Non-pigmented ciliary epithelial cell (primary cell): ENCODE measurements at regions not wholly inside any gene's neighbourhood (a gene's known extent, or its start where the extent isn't known, plus 50 kb on each side); places are given as distances from the start of the nearest gene placed in this dataset.
"Not testable (repeated sequence)": the region's sequence is repeated elsewhere in the genome, so short reads cannot be mapped to it uniquely, and the experiment has no call there.

Experiments used
- DNase-seq: peaks from one replicate; pipeline ENCODE4 v3.0.0-alpha.2; 2010; ENCODE audit warnings: low read depth

DNA sequence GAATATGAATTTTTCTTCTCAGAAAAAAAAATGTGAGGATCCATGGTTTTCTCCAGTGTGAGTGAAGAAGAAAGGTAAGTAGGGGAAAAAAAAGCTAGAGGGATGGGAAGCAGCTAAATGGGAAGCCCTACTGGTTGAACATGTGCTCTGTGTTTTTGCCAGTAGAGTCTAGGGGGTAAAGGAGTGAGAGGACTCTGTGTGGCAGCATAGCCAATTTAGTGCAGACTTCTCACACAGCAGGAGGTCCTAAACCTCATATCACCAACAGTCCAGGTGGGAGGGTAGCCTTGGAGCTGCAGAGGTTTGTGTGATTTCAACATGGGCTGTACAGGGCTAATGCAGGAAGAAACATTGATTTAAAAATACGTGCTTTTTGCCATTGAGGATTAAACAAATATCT is 334.5 kb upstream of the SPHKAP start:
- no peak for DNase-seq

DNA sequence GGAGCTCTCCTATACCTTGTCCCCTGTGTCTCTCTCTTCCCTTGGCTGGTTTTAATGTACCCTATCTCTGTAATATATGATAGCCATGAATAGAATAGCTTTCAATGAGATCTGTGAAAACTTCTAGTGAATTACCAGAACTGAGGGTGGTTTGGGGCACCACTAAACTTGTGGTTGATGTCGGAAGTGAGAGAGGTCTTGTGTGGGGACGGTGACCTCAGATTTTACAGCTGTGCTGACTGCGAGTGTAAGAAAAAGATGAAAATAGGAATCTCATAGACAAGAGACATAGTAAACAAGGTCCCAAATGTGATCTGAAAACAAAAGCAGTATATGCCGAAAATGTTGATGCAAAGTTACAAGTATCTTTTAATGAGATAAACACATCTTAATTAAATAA is 332.0 kb upstream of the SPHKAP start:
- not testable (repeated sequence) for DNase-seq

DNA sequence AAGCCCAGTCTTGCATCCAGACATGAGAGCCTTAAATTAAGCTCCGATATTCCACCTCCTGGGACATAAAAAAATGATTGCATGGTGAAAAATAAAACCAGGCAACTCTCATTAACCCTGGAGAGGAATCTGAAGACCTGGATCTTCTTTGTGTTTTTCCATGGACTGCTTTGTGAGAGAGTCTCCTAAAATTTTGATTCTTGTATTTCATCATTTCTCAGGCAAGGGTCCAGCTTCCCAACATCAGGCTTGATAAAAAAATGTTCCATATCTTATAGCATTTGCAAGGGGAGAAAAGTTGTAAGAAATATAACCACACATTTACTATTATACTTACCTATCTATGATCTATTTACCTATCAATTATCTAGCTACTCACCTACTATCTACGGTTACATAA is 327.5 kb upstream of the SPHKAP start:
- DNase-seq, result no peak

DNA sequence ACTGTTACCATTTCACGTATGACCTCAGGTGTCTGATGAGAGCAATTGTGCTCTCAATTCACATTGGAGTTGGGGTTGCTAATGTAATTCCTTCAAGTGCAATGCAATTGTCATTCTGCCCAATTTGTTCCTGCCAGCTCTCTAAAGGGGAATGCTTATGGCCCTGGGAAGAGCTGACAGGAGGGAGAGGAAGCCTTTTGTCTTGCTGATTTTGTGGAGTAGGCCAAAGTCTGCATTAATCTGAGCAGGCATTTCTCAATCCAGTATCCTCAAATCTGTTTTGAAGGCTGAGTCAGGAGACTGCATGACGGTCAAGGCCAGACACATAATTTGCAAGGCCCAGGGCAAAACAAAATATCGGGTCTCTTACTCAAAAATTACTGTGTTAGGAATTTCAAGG is 326.4 kb upstream of the SPHKAP start:
- DNase-seq, result no peak

DNA sequence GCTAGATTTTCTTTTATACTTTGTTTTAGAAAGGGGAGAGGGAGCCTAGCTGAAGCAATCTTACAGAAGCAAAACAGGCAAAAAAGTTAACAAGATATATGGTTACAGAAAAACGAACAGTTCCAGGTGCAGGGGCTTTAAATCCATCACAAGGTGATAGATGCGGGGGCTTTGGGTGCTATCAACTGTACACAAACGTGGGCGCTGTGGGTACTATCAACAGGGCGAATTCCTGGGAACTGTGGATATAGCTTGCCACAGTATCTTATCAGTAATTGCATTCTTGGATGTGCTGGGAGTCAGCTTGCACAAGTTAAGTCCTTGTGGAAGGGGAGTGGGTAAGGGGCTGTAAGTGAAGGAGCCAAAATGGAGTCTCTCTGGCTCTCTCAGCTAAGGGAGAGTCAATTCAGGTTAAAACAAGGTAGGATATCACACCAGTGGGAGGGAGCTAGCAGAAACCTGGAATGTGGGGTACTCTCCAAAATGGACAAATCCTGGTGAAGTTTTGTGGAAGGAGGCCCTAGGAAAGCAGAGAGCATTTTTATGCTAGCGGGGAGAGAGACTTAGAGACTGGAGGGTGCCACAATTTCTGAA is 325.8 kb upstream of the SPHKAP start:
- DNase-seq, result no peak

DNA sequence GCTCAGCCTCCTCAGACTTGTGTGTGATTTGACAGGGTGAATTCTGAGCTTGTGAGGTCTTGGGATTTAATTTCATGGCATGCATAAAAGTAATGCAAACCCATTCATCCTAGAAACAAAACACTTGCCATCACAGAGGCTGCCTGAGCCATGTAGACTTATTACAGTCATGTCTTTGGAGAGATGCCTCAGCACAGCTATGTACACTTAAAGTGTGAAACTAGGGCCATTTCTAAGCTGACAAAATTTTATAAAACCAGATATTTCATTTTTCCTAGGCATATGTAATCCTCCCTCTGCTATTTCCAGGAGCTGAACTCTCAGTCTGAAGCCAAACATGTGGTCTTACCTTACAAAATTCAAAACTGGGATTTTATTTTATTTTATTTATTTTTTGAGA is 322.2 kb upstream of the SPHKAP start:
- no peak for DNase-seq

DNA sequence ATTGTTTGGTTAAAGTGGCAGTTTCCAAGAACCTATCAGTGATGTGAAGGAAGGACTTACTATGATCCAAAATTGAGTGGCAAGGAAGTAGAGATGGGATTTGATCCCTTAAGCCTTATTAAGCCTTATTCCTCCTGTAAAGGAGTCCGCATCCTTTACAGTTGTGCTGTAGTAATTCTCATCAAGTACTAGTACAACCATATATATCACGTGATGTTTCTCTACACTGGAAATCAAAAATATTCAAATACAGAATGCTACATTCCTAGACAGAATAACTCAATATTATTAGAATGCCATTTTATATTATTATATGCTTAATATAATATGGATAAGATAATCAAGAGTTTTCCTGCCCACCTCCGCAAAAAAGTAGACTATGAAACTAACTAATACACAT is 312.4 kb upstream of the SPHKAP start:
- DNase-seq, result no peak

DNA sequence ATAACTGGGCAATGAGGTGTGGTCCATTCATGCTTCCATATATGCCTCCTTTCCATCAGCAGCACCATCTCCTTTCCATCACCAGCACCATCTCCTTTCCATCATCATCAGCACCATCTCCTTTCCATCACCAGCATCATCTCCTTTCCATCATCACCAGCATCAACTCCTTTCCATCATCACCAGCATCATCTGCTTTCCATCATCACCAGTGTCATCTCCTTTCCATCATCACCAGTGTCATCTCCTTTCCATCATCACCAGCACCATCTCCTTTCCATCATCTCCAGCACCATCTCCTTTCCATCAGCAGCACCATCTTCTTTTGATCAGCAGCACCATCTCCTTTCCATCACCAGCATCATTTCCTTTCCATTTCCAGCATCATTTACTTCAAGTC is 297.5 kb upstream of the SPHKAP start:
- no peak for DNase-seq

DNA sequence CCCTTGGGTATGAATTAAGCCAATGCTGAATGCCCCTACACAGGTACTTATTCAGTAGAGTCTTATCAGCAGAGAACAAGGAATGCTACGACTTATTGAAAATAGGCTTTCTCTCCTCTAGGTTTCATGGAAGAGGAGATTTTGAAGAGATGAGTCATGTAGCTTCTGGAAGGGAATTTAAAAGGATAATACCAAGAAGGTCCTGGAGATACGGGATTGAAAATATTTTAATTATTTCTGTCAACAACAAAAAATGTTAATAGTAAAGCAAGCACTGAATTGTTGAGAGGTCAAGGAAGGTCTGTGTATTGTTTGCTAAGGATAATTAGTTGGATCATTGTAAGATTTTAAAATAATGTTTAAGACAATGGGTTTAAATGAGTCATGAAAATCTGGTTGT is 293.0 kb upstream of the SPHKAP start:
- DNase-seq, result no peak

DNA sequence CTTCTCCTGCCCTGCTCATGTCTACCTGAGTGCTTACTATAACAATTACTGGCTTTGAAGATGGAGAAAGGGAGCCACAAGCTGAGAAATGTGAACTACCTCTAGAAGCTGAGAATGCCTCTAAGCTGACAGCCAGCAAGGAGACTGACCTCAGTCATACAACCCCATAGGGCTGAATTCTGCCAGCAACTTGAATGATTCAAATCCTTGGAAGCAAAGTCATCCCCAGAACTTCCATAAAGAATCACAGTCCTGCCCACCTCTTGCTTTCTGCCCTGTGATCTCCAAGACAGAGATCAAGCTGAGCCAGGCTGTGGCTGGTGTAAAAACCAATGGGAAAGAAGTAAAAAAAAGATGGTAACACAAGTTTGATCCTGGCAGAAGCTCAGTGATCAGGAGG is 288.2 kb upstream of the SPHKAP start:
- DNase-seq, result no peak

DNA sequence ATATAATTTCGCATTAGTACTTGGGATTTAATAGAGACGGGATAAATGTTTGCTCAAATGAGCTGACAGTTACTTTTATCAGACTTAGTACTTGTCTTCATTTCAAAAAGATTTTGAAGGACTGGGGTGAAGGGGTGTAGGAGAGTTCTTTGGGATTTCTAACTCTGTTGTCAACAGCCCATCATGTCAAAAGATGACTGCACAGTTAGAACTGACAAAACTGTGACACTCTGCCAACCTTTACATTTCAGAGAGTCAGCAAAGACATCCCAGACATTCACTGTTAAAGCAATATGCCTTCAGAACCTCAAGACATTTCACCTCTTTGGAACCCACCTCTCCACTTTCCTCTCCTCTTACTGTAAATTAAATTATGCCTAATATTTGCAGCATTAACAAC is 285.4 kb upstream of the SPHKAP start:
- DNase-seq, result no peak

DNA sequence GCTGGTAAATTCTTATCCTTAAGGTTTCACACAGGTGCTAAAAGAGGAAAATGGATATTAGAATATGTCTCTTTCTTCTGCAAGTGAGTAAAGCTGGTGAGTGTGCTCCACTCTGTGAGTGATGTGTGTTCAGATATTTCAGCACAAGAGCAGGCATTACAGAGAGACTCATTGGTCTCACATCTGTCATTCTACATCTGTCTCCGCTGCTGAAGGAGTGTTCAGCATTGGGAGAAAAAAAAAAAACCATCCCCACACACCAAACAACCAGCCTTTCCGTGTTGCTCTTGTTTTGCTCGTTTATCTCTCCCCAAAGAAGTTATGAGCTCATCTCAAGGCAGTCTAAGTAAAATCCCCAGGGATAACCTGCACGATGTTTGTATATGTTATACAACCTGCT is 283.9 kb upstream of the SPHKAP start:
- no peak for DNase-seq

DNA sequence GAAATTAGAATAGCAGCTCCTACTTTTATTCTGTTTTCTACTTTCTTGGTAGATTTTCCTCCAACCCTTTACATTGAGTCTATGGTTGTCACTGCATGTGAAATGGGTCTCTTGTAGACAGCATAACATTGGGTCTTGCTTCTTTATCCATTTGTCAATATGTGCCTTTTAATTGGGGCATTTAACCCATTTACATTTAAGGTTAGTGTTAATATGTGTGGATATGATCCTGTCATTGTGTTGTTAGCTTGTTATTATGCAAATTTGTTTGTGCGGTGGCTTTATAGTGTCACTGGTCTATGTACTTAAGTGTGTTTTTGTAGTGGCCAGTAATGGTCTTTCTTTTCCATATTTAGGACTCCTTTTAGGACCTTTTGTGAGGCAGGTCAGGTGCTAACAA is 276.9 kb upstream of the SPHKAP start:
- DNase-seq, result no peak

DNA sequence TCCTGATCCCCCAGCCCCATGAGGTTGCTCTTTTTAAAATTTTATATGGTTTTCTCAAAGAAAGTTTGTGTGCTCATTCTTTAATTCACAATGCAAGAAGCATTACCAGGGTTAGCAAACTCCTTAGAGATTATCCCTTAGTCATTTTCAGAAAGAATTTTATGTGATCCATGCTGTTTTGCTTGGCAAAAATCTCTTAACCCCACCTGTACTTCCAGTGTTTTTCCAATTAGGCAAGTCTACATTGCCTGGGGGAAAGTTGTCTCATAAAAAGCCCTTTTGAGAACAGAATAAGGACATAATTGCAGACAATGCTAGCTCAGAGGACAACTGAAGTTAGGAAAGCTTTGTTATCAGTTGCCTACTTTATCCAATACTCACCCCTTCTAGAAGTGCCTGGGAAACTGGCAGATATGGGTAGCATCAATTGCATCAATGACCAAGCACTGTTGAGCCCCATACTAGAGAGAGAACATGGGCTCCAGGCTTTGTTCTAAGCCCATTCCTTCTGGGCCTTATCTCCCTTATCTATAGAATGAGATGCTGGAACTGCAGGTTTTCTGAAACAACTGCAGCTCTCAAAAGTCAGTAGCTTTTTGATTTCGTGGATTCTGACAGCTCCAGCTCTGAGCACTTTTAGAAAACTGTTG is 265.9 kb upstream of the SPHKAP start:
- no peak for DNase-seq

DNA sequence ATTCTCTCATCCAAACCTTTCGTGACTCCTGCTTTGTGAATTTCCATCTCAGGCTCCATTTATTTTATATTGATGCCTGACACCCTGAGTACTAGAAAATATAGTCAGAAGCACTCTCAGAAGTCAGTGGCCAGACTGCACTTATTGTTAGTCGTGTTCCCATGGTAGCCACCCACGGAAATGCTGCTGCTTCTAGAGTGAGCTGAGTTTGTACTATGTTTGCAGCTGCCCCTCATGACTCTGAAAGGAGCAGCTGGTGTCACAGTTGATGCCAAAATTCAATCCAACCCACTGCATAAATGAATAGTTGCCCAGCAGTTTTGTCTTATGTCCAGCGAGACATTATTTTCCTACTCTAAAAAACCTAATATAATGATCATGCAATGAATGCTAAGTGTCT is 265.2 kb upstream of the SPHKAP start:
- no peak for DNase-seq

DNA sequence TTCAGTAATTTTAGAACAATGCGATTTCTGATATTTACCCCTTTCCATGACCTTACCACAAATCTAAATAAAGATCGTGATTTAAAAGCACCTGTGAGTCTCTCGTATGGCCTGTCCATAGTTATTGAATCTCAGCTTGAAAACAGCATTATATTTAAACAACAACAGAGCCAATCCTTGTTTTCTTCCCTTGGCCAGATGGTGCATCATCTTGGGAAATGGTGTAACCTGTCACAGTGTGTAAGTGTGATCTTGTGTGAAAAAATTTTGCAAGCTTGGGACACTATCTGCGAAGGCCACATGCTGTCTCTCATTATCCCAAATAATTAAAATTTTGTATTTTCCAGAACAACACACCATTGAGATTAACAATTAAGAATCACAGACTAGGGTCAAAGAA is 262.7 kb upstream of the SPHKAP start:
- no peak for DNase-seq

DNA sequence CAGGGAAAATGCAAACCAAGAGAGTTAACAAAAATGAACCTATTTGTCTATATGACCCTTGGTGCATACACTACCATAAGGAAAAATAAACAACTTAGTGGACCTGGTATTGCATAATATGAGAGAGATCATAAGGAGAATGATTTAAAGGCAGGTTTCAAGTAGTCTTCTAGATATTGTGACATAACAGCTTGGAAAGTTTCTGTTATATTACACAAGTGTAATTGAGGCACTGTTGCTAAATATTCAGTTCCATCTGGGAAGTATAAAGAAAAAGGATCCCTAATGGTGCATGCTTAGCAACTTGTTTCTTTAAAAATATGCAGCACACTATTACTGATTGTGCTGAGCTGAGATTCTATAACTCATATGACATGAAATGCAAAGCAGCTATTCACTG is 252.2 kb upstream of the SPHKAP start:
- DNase-seq, result no peak

DNA sequence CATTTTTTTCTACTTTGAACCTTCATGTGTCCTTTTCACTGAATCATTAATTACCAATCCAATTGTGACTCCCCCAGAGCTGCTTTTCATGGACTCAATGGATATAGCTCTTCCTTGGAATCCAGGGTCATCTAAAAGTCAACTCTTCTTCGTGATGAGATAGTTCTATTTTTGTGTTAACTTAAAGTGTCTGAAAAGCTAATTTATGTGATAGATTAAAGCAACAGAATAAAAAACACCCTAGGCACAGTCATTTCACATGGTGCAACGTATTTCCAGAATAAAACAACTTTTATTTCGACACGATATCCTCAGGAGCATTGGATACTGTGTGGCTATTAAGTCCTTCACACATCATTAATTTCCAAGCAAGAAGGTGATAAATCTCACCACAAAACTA is 250.6 kb upstream of the SPHKAP start:
- DNase-seq, result no peak

DNA sequence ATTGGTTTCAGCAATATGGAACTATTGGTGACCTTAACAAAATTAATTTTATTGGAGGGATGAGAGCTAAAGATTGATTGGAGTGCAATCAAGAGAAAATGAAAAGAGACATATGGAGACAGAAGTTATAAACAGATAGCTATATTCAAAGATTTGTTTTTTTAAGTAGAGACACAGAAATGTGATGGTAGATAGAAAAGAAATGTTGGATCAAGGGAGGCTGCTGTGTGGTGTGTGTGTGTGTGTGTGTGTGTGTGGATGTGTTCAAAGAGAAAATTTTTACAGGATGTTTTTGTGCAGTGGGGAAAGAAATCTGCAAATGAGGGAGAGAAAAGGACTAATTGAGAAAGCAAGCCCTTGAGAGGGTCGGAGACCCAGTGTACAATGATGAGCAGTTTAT is 249.5 kb upstream of the SPHKAP start:
- no peak for DNase-seq

DNA sequence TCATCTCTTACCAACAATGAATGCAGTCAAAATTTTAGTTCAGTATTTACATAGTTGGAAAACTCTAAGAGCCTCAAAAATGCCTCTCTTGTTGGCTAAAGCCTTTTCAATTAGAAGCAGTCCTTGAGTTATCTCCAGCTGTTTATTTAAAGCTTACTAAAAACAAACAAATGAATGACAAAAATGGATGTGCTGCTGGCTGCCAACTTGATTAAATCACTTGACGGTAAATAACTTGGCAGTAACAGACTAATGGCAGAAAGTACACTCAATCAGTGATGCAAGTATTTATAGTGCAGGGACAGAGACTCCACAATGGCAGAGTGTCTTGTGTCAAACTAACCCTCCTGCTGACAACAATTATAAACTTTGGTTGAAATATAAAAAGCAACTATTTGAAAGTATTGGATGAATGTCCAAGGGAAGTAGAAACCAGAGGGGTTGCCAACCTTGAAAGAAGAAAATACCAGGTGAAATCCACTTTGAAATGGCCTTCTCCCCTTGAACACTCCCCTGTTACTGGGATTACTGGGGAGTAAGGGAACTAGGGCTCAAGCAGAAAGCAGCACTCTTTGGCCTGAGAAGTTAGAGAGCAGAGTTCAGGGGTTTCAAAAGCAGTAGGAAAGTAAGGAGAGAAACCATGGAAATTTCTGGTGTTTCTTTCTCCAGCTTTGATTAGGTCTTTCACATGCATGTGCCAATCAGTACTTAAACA is 245.2 kb upstream of the SPHKAP start:
- no peak for DNase-seq

DNA sequence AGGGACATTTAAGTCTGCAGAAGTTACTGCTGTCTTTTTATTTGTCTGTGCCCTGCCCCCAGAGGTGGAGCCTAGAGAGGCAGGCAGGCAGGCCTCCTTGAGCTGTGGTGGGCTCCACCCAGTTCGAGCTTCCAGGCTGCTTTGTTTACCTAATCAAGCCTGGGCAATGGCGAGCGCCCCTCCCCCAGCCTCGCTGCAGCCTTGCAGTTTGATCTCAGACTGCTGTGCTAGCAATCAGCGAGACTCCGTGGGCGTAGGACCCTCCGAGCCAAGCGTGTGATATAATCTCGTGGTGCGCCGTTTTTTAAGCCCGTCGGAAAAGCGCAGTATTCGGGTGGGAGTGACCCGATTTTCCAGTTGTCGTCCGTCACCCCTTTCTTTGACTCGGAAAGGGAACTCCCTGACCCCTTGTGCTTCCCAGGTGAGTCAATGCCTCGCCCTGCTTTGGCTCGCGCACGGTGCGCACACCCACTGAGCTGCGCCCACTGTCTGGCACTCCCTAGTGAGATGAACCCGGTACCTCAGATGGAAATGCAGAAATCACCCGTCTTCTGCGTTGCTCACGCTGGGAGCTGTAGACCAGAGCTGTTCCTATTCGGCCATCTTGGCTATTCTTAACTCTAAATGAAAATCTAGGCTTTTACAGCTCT is 244.0 kb upstream of the SPHKAP start:
- DNase-seq, result not testable (repeated sequence)

DNA sequence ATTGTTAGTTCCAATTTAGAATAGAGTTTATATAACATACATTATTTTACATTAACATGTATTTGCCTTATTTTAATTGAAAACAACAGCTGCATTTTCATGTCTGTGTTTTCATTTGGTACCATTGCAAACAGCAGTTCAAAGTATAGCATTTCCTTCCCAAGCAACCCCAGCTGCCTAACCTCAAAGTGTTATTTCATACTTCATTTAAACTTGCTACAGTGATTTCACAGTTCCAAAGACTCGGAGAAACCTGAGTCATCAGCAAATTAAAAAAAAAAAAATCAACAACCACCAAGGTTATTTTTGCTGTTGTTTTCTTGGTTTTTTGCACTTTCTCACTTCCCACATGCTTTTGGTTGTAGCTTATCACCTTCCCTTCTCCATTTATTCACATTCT is 236.5 kb upstream of the SPHKAP start:
- DNase-seq, result no peak

DNA sequence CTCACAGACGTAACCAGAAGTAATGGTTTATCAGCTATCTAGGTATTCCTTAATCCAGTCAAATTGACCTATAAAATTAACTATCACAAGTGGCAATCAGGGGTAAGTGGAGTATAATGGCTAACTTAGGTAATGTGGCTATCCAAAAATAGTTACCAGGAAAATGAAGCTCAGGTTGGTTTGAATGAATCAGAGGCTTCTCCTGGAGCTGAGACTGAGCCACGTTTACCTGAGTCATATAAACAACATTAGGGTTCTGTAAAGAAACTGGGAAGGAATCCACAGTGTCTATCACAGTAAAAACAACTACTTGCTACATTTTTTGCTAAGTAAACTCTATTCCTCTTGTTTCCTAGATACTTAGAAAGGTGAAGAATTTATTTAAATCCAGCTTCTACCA is 236.0 kb upstream of the SPHKAP start:
- DNase-seq, result no peak
